Upper lobe of right lung (tissue), 1 donor: ENCODE measurements at regions not wholly inside any gene's neighbourhood (a gene's known extent, or its start where the extent isn't known, plus 50 kb on each side); places are given as distances from the start of the nearest gene placed in this dataset.

Experiments used
- ATAC-seq: fragments of 200-7000 bp; cut with Tn5 transposase; one replicate; pipeline ENCODE4 v1.9.1; 2020; ENCODE audit warnings: mild to moderate bottlenecking, moderate library complexity
- DNase-seq: peaks from one replicate; pipeline ENCODE4 v3.0.0-alpha.2; 2020
- H3K27ac ChIP-seq: fragments of 200-600 bp; one replicate; pipeline ENCODE4 v1.8.0; 2022
- H3K27me3 ChIP-seq: fragments of 200-600 bp; one replicate; pipeline ENCODE4 v1.8.0; 2022; ENCODE audit warnings: mild to moderate bottlenecking
- H3K36me3 ChIP-seq: fragments of 200-600 bp; one replicate; pipeline ENCODE4 v1.8.0; 2022
- H3K4me1 ChIP-seq: fragments of 200-600 bp; one replicate; pipeline ENCODE4 v1.8.0; 2022
- H3K4me3 ChIP-seq: fragments of 200-600 bp; one replicate; pipeline ENCODE4 v1.8.0; 2022; ENCODE audit warnings: mild to moderate bottlenecking
- H3K9me3 ChIP-seq: fragments of 200-600 bp; one replicate; pipeline ENCODE4 v1.8.0; 2022
- intact Hi-C: fragments of 100-400 bp; cut with DNase I; formaldehyde crosslinking; loops from one replicate; pipeline ENCODE4 v1.11.0; 2022
- TF ChIP-seq, protein P1 (sequence below): fragments of 200-600 bp; IDR thresholded peaks from one replicate; pipeline ENCODE4 v1.8.0; 2022; ENCODE audit warnings: antibody characterized with exemption
- donor health status: DM: no; HTN: yes; CAD: no; lungs with severe emphysema.

DNA sequence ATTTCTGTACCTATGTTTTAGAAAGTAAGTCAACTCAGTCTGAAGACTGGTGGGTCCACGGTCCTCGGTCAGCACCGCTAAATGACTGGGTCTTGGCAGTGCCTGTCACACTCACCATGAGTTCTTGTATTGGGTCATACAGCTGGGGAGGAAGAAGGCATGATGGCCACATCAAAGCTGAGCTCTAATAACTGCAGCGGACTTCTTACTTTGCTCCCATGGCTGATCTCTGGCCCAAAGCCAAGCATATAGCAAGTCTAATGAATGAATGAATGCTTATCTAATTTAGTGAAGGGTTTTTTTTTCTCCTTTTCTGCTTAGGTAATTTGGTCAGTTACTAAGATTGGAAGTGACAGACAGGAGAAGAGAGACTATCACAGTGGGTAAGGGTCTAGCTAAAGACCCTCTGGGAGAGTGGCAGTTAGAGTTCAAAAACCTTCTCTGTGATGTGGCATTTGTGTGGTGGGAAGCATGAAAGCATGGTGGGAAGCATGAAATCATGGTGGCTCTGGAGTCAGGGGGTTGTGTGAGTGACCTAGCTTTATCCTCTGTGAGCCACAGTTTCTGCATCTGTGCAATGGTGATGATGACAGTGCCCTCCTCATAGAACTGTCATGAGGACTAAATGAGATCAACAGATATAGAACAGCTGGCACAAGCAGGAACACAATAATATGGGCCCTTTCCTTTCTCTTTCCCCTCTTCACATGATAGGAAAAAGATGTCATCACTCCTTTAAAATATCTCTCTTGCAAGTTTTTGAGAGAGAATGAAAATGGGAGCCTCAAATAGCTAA lies 78.9 kb upstream of the JAK1 start:
- DNase-seq (no peak), ATAC-seq (no peak)
- intact Hi-C loops: no loop called here
- Histone ChIP-seq H3K9me3 (no peaks in the 10 kb centered on the region), H3K4me3 (no peak overlapping the region), H3K4me1 (peaks cover 17% of the 10 kb centered on the region), H3K27ac (no peak overlapping the region), H3K36me3 (peaks cover 7% of the 10 kb centered on the region), H3K27me3 (no peaks in the 10 kb centered on the region)
- TF ChIP-seq, protein P1, sequence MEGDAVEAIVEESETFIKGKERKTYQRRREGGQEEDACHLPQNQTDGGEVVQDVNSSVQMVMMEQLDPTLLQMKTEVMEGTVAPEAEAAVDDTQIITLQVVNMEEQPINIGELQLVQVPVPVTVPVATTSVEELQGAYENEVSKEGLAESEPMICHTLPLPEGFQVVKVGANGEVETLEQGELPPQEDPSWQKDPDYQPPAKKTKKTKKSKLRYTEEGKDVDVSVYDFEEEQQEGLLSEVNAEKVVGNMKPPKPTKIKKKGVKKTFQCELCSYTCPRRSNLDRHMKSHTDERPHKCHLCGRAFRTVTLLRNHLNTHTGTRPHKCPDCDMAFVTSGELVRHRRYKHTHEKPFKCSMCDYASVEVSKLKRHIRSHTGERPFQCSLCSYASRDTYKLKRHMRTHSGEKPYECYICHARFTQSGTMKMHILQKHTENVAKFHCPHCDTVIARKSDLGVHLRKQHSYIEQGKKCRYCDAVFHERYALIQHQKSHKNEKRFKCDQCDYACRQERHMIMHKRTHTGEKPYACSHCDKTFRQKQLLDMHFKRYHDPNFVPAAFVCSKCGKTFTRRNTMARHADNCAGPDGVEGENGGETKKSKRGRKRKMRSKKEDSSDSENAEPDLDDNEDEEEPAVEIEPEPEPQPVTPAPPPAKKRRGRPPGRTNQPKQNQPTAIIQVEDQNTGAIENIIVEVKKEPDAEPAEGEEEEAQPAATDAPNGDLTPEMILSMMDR: no peak

DNA sequence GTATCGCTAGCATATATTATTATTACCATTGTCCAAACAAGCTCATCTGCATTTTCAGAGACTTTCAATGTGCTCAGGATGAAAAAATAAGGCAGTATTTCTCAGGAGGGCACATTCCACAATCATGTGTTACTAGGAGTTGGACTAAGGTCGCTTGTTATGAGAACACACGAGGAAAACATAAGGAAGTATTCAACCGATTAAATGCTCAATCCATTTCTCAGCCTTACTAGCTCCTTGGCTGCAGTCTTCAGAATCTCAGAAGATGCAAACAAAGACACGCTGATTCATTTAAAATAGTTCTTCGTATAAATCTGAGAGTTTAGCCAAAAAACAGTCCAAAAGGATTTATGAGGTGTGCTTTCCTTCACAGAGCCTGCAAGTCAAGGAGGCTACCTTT lies 82.0 kb upstream of the JAK1 start:
- H3K27ac ChIP-seq: no peak overlapping the region
- no peak overlapping the region for H3K4me3 ChIP-seq
- no peak for DNase-seq
- ATAC-seq: no peak
- intact Hi-C loops: no loop called here
- H3K27me3 ChIP-seq: no peaks in the 10 kb centered on the region
- H3K36me3 ChIP-seq: peaks cover 7% of the 10 kb centered on the region
- TF ChIP-seq, protein P1: no peak
- no peaks in the 10 kb centered on the region for H3K9me3 ChIP-seq
- H3K4me1 ChIP-seq: peaks cover 8% of the 10 kb centered on the region

DNA sequence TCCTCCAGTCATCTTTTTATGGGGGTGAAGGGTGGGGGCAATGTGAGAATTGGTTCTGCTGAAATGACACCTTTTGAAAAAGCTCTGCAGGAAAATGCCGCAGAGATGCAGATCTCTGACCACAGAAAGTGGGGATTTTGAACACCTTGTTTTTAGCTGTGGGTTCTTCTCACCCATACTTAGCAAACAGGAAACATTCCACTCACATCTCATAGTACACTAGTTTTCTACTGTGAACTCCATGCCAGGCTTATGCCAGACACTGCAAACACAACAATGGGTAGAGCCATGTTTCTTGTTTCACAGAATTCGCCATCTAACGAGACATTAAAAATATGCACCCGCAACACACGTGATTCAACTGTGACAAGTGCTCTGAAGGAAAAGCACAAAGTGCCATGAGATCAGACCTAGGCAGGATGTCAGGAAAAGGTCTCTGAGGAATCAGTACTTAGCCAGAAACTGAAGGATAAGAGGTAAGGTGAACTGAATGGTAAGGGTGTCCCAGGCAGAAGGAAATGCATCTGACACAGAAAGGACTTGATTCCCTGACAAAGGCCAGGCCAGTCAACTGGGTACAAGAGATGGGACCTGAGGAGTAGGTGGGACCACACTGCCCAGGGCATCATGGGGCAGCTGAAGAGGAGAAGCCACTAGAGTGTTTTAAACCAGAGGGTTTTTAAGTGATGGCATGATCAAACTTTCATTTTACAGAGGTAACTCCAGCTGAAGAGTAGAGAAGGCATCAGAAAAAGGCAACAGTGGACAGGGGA lies 83.8 kb upstream of the JAK1 start:
- intact Hi-C loops: no loop called here
- DNase-seq (no peak), ATAC-seq (peak; percentile 33)
- Histone ChIP-seq H3K9me3 (no peaks in the 10 kb centered on the region), H3K4me1 (peaks cover 11% of the 10 kb centered on the region), H3K27ac (peak overlapping the region; percentile 1), H3K36me3 (peaks cover 10% of the 10 kb centered on the region), H3K4me3 (no peak overlapping the region), H3K27me3 (no peaks in the 10 kb centered on the region)
- TF ChIP-seq, protein P1: no peak

DNA sequence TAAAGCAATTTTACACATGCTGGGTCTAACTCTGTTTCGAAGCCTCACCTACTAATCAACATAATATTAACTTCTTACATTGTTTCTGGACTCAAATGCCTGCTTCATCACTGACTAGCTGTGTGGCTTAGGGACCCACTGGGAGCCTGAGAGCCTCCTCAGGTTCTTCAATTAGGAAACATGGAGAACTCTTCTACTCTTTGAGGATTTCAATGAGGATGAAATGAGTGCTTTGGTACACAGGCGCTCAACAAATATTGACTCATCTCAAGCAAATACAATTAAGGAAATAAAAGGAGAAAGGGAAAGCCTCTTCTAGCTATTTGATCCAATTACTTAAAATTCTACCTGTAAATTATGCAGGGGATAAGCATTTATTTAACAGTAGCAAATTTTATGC lies 84.4 kb upstream of the JAK1 start:
- TF ChIP-seq, protein P1: no peak
- intact Hi-C loops: no loop called here
- peak; percentile 83 for ATAC-seq

DNA sequence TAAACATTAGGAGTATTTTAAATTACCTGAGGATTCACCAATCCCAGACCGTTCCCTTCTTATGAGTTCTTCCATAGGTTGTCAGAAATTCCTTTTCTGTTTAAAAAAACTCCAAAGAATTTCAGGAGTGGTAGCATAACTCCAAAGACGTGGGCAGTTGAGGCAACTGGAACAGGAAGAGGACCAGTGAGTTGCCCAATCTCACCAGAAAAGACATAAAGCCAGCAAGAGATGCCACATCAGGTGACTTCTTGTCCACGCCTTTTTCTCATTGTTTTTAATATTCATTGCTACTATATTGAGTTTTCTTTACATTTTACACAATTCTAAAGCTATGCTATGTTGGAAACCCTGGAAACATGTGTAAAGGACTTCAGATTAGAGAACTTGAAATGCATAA lies 88.1 kb upstream of the JAK1 start:
- intact Hi-C loops: no loop called here
- ATAC-seq: no peak
- H3K27ac ChIP-seq: no peak overlapping the region

More for the DNA sequence above, 84.4 kb upstream of the JAK1 start:
- H3K4me3 ChIP-seq: no peak overlapping the region
- H3K4me1 ChIP-seq: peaks cover 11% of the 10 kb centered on the region
- no peaks in the 10 kb centered on the region for H3K27me3 ChIP-seq
- H3K9me3 ChIP-seq: no peaks in the 10 kb centered on the region
- peak overlapping the region; percentile 1 for H3K27ac ChIP-seq
- H3K36me3 ChIP-seq: peaks cover 15% of the 10 kb centered on the region
- no peak for DNase-seq

More for the DNA sequence above, 88.1 kb upstream of the JAK1 start:
- H3K27me3 ChIP-seq: no peaks in the 10 kb centered on the region
- TF ChIP-seq, protein P1: no peak
- no peak for DNase-seq
- H3K36me3 ChIP-seq: peaks cover 45% of the 10 kb centered on the region
- H3K4me1 ChIP-seq: peaks cover 17% of the 10 kb centered on the region
- no peak overlapping the region for H3K4me3 ChIP-seq
- H3K9me3 ChIP-seq: no peaks in the 10 kb centered on the region
